PFSK-1 (cell line): ENCODE measurements at regions not wholly inside any gene's neighbourhood (a gene's known extent, or its start where the extent isn't known, plus 50 kb on each side); places are given as distances from the start of the nearest gene placed in this dataset.

Experiments
- FOXP2 ChIP-seq: optimal IDR thresholded peaks from 2 replicates; pipeline ENCODE3; 2011; ENCODE audit warnings: borderline replicate concordance, control low read depth, inconsistent platforms; ENCODE audit not compliant: insufficient read depth; ENCODE audit errors: extremely low read length, extremely low read depth
- POLR2AphosphoS5 ChIP-seq: IDR thresholded peaks from 2 replicates; pipeline ENCODE4 v1.6.1; 2012; ENCODE audit warnings: low read depth, mild to moderate bottlenecking, control low read depth, low read length, moderate library complexity
- REST ChIP-seq, 2 experiments: IDR thresholded peaks; 2 replicates each; pipeline versions ENCODE4 v1.6.1 to v1.8.0; 2011 to 2012; ENCODE audit warnings: low read depth in 2 of 2, low read length in 2 of 2, control low read depth in 1 of 2, inconsistent platforms in 1 of 2, mild to moderate bottlenecking in 1 of 2, moderate library complexity in 1 of 2; ENCODE audit not compliant: insufficient read depth in 1 of 2
- SIN3A ChIP-seq: IDR thresholded peaks from 2 replicates; pipeline ENCODE4 v1.6.1; 2012; ENCODE audit warnings: mild to moderate bottlenecking, low read length, moderate library complexity, borderline replicate concordance; ENCODE audit not compliant: insufficient read depth
- TAF1 ChIP-seq: IDR thresholded peaks from 2 replicates; pipeline ENCODE4 v1.6.1; 2012; ENCODE audit warnings: low read length, control low read depth, borderline replicate concordance; ENCODE audit not compliant: insufficient read depth

GRCh38 chr13:106919638-106920037 lies 351.7 kb upstream of the ARGLU1 start:
- TF ChIP-seq TAF1 = no peak
- TF ChIP-seq POLR2AphosphoS5 = no peak
- no peak for TF ChIP-seq SIN3A
- no peak for TF ChIP-seq FOXP2
- no peak for TF ChIP-seq REST (IDR thresholded peaks at IDR 0.05; ENCODE audit: insufficient read depth in 1 of 2, low read depth in 2 of 2, low read length in 2 of 2)

DNA sequence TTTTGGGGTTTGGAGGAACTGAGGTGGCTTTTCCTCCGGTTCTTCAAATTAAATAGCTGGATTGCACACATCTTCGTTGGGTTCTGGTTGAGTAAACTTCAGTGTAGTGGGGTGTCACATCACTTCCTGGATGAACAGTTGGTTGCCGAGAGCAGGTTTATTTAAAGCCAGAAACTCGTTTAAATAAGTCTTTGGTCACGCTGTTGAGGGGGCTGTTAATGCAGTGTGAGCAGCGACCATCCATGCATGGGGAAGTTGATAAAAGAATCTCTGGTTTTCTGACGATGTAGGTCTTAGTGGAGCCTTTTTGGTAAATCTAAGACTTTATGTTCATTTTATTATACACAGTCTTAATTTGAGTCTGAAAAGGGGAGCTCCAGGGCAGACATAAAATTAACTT lies 351.2 kb upstream of the ARGLU1 start:
- TF ChIP-seq POLR2AphosphoS5 = no peak
- TF ChIP-seq FOXP2 = no peak

GRCh38 chr13:106918557-106918860 lies 350.6 kb upstream of the ARGLU1 start:
- TF ChIP-seq REST (IDR thresholded peaks at IDR 0.05; ENCODE audit: insufficient read depth in 1 of 2, low read depth in 2 of 2, low read length in 2 of 2) (no peak), SIN3A (no peak), POLR2AphosphoS5 (no peak), TAF1 (no peak), FOXP2 (no peak)

DNA sequence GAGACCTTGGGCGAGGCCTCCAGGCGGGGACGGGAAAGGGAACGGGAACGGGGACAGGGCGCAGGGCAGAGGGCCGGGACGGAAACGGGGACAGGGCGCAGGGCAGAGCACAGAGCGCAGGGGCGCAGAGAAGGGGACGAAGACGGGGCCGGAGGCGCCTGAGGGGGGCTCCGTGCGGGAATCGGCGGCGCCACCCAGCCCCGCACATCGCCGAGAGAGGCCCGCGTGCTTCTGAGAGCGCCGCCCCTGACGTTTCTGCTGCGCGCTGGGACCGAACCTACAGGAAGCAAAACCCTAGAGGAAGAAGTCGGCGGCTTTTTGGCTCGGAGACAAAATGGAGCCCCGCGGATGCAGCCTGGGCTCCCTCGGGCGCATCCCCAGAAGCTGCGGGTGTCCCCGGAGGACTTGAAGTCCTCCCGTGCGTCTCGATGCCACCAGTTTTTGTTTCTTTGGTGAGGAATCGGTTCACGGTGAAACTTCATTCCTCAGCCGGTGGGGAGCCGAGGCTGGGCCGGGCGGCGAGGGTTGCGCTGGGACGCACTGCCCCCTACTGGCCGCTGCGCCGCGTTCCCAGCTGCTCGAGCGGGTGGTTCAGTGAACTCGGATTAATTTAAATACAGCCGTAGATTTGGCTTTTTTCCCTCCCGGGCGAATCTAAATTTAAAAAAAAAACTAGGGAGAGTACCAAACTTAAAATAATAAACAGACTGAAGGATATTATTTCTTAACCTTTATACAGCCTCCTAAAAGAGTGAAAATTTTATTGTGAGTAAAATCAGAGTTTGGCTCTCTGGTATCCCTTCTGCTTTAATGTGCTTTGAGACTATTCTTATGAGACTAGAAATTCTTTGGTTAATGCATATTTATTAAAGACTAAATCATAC lies 350.0 kb upstream of the ARGLU1 start:
- TF ChIP-seq TAF1 = no peak
- no peak for TF ChIP-seq FOXP2
- TF ChIP-seq SIN3A = no peak
- no peak for TF ChIP-seq REST (IDR thresholded peaks at IDR 0.05; ENCODE audit: insufficient read depth in 1 of 2, low read depth in 2 of 2, low read length in 2 of 2)
- no peak for TF ChIP-seq POLR2AphosphoS5

- TF ChIP-seq SIN3A (no peak), TAF1 (no peak), FOXP2 (no peak), REST (IDR thresholded peaks at IDR 0.05; ENCODE audit: insufficient read depth in 1 of 2, low read depth in 2 of 2, low read length in 2 of 2) (no peak), POLR2AphosphoS5 (no peak)
Measured at GRCh38 chr13:106917024-106917571, 349.2 kb upstream of the ARGLU1 start.
